ENCODE measurements at regions not wholly inside any gene's neighbourhood (a gene's known extent, or its start where the extent isn't known, plus 50 kb on each side); places are given as distances from the start of the nearest gene placed in this dataset.

DNA sequence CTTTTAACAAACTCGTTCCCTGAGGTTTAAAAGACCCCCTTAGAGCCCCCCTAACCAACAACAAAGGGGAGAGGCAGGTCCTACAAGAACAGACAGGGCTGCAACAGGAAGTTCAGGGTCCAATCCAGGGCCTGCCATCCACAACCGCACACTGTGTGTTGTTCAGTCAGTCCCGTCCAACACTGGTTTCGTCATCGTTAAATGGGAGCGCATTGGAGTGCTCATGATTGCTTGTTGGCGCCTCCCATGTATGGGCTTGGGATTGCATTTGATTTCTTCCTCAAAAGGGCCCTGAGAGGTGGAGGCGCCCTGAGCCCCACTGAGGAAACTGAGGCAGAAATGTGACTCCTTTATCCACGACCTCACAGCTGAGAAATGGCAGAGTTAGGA, 174.1 kb downstream of the MN1 start:
- 80 to 86% (median 85%) methylated on average over 9 of the region's 9 CpGs for WGBS, 5 donors
- H3K27ac ChIP-seq = no peak overlapping the region
- H3K9me3 ChIP-seq = no peaks in the 10 kb centered on the region
- H3K27me3 ChIP-seq = peaks cover 0 to 2% (median 0%) of the 10 kb centered on the region in 3 donors
- H3K4me1 ChIP-seq = no peaks in the 10 kb centered on the region
- H3K36me3 ChIP-seq = no peaks in the 10 kb centered on the region
- TF ChIP-seq, protein P1, sequence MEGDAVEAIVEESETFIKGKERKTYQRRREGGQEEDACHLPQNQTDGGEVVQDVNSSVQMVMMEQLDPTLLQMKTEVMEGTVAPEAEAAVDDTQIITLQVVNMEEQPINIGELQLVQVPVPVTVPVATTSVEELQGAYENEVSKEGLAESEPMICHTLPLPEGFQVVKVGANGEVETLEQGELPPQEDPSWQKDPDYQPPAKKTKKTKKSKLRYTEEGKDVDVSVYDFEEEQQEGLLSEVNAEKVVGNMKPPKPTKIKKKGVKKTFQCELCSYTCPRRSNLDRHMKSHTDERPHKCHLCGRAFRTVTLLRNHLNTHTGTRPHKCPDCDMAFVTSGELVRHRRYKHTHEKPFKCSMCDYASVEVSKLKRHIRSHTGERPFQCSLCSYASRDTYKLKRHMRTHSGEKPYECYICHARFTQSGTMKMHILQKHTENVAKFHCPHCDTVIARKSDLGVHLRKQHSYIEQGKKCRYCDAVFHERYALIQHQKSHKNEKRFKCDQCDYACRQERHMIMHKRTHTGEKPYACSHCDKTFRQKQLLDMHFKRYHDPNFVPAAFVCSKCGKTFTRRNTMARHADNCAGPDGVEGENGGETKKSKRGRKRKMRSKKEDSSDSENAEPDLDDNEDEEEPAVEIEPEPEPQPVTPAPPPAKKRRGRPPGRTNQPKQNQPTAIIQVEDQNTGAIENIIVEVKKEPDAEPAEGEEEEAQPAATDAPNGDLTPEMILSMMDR (IDR thresholded peaks at IDR 0.05) = no peak
- no peak for TF ChIP-seq POLR2AphosphoS5 (IDR thresholded peaks at IDR 0.05)
- no peak for TF ChIP-seq EP300 (IDR thresholded peaks at IDR 0.05)
- TF ChIP-seq POLR2A (IDR thresholded peaks at IDR 0.05) = no peak
- H3K4me3 ChIP-seq = no peak overlapping the region
- intact Hi-C loops (cut with DNase I; ENCODE audit: low total_unique reads) = no loop called here
- no peak for DNase-seq

DNA sequence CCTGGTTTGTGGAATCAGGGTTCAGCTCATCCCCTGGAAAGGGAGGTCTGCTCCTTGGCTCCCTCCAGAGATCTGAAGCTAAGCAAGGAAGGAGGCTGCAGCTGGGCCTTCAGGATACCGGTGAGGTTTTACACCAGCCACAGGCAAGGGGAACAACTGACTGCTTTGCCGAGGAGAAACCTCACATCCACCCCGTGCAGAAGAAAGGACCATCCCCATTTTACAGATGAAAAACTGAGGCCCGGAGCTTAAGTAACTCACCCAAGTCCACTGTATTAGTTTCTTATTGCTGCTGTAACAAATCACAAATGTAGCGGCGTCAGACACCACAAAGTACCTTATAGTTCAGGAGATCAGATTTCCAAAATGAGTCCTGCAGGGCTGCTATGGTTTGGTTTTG, 173.7 kb downstream of the MN1 start:
- Histone ChIP-seq H3K9me3 (no peaks in the 10 kb centered on the region), H3K36me3 (no peaks in the 10 kb centered on the region), H3K27me3 (peaks cover 0 to 7% (median 3%) of the 10 kb centered on the region in 3 donors), H3K27ac (no peak overlapping the region), H3K4me1 (no peaks in the 10 kb centered on the region), H3K4me3 (no peak overlapping the region)
- intact Hi-C loops (cut with DNase I; ENCODE audit: low total_unique reads) = no loop called here
- no peak for DNase-seq
- TF ChIP-seq, protein P1 (IDR thresholded peaks at IDR 0.05) = no peak
- 77 to 93% (median 80%) methylated on average over 5 to 6 of the region's 6 CpGs for WGBS, 5 donors

DNA sequence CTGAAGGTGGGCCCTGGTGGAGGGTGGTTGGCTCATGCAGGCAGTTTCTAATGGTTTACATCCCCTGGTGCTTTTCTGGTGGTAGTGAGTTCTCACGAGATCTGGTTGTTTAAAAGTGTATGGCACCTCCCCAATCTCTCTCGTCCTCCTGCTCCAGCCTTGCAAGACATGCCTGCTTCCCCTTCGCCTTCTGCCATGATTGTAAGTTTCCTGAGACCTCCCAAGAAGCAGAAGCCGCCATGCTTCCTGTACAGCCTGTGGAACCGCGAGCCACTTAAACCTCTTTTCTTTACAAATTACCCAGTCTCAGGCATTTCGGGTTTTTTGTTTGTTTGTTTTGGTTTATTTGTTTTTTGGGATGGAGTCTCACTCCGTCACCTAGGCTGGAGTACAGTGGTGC, 173.2 kb downstream of the MN1 start:
- Histone ChIP-seq H3K4me1 (no peaks in the 10 kb centered on the region), H3K27ac (no peak overlapping the region), H3K36me3 (no peaks in the 10 kb centered on the region), H3K9me3 (no peaks in the 10 kb centered on the region), H3K27me3 (peaks cover 0 to 10% (median 8%) of the 10 kb centered on the region in 3 donors), H3K4me3 (no peak overlapping the region)
- TF ChIP-seq EP300 (IDR thresholded peaks at IDR 0.05) = no peak
- TF ChIP-seq, protein P1 (IDR thresholded peaks at IDR 0.05) = no peak
- no peak for TF ChIP-seq POLR2A (IDR thresholded peaks at IDR 0.05)
- TF ChIP-seq POLR2AphosphoS5 (IDR thresholded peaks at IDR 0.05) = no peak
- WGBS, 5 donors = 76 to 88% (median 79%) methylated on average over 8 of the region's 8 CpGs
- DNase-seq = no peak
- intact Hi-C loops (cut with DNase I; ENCODE audit: low total_unique reads) = no loop called here

DNA sequence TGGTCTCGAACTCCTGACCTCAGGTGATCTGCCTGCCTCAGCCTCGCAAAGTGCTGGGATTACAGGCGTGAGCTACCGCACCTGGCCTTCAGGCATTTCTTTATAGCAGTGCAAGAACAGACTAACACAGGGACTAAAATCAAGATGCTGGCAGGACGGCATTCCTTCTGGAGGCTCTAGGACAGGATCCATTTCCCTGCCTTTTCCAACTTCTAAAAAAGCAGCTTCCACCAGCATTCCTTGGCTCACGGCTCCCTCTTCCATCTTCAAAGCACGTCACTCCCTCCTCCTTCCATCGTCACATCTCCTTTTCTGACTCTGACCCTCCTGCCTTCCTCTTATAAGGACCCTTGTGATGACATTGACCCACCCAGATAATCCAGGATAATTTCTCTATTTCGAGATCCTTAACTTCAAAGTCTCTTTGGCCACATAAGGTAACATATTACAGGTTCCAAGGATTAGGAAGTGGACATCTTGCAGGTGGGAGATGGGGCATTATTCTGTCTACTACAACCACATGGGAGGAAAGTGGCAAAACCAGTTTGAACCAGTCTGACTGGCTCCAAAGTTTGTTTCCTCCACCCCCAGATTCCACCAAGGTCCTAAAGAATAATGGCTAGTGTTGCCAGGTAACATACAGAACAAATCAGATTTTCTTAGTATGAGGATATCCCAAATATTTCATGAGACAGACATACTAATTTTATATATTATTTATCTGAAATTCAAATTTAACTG, 172.5 kb downstream of the MN1 start:
- Histone ChIP-seq H3K4me1 (no peaks in the 10 kb centered on the region), H3K9me3 (no peaks in the 10 kb centered on the region), H3K4me3 (no peak overlapping the region), H3K27ac (no peak overlapping the region), H3K27me3 (peaks cover 0 to 10% (median 8%) of the 10 kb centered on the region in 3 donors), H3K36me3 (no peaks in the 10 kb centered on the region)
- TF ChIP-seq POLR2AphosphoS5 (IDR thresholded peaks at IDR 0.05) = no peak
- TF ChIP-seq, protein P1 (IDR thresholded peaks at IDR 0.05) = no peak
- TF ChIP-seq POLR2A (IDR thresholded peaks at IDR 0.05) = no peak
- TF ChIP-seq EP300 (IDR thresholded peaks at IDR 0.05) = no peak
- 87 to 92% (median 91%) methylated on average over 9 of the region's 9 CpGs for WGBS, 5 donors
- intact Hi-C loops (cut with DNase I; ENCODE audit: low total_unique reads) = no loop called here
- peak in 1 of 2 donors; percentile 68 for DNase-seq

Data from stomach (tissue), 8 donors.